GM10266 (cell line): ENCODE measurements at regions not wholly inside any gene's neighbourhood (a gene's known extent, or its start where the extent isn't known, plus 50 kb on each side); places are given as distances from the start of the nearest gene placed in this dataset.

ENCODE experiments used
- DNase-seq: peaks from one replicate; pipeline ENCODE4 v3.0.0; 2012; ENCODE audit errors: extremely low spot score
- CTCF ChIP-seq: IDR thresholded peaks from 2 replicates; pipeline ENCODE4 v1.5.1; 2012; ENCODE audit warnings: mild to moderate bottlenecking, low read depth; ENCODE audit not compliant: control insufficient read depth, insufficient read depth; ENCODE audit errors: missing control alignments

- no peak for TF ChIP-seq CTCF
- no peak for DNase-seq
Observed at GRCh38 chr12:126385785-126386184, 1320.5 kb downstream of the AACS start.

GRCh38 chr12:126389220-126389841 is 1324.1 kb downstream of the AACS start:
- no peak for TF ChIP-seq CTCF
- no peak for DNase-seq

- no peak for DNase-seq
- no peak for TF ChIP-seq CTCF
Observed at GRCh38 chr12:126389961-126390360, 1324.7 kb downstream of the AACS start.

GRCh38 chr12:126390969-126391566 is 1325.8 kb downstream of the AACS start:
- TF ChIP-seq CTCF = no peak
- DNase-seq = no peak

- no peak for DNase-seq
Observed at GRCh38 chr12:126396536-126396935, 1331.3 kb downstream of the AACS start.

GRCh38 chr12:126397071-126397581 is 1331.9 kb downstream of the AACS start:
- DNase-seq = no peak

More at GRCh38 chr12:126396536-126396935, 1331.3 kb downstream of the AACS start:
- no peak for TF ChIP-seq CTCF

More at GRCh38 chr12:126397071-126397581, 1331.9 kb downstream of the AACS start:
- TF ChIP-seq CTCF = no peak
